Endothelial cell of umbilical vein (primary cell): ENCODE measurements at regions not wholly inside any gene's neighbourhood (a gene's known extent, or its start where the extent isn't known, plus 50 kb on each side); places are given as distances from the start of the nearest gene placed in this dataset.

Experiments used
- BruUV-seq: library from RNA; stranded (reverse); fragments of 400-500 nt; replicated peaks from 2 replicates; lab custom pipeline; 2021; lab: Mats Ljungman, UMichigan
- CTCF ChIA-PET: fragments of 300-600, 350-600 bp; sonication (Branson Sonifier 250); formaldehyde crosslinking; loops from one replicate; lab custom pipeline; 2021; ENCODE audit warnings: antibody characterized with exemption, inconsistent platforms; lab: Charles Lee
- POLR2A ChIA-PET: fragments of 300-600, 350-600 bp; sonication (Branson Sonifier 250); formaldehyde crosslinking; loops from one replicate; lab custom pipeline; 2021; ENCODE audit warnings: antibody characterized with exemption, inconsistent platforms; lab: Charles Lee
- DNase-seq: peaks from one replicate; pipeline ENCODE4 v3.0.0-alpha.2; 2011; ENCODE audit warnings: low read depth, low spot score
- FAIRE-seq: peaks from 2 replicates; lab custom pipeline; 2011; peaks lifted over from hg19 to GRCh38; lab: Jason Lieb, UNC
- H2AFZ ChIP-seq: 2 replicates; pipeline ENCODE4 v1.6.0; 2012; ENCODE audit warnings: low read depth, low read length, control low read depth, inconsistent platforms
- H3K27ac ChIP-seq: 2 replicates; pipeline ENCODE4 v1.5.1; 2011; ENCODE audit warnings: low read depth, mild to moderate bottlenecking, control low read depth, low read length, moderate library complexity; ENCODE audit not compliant: insufficient read depth
- H3K27me3 ChIP-seq, 2 experiments: 2 replicates each; pipeline versions ENCODE4 v1.6.0 to v1.6.1; 2011; ENCODE audit warnings: low read length in 2 of 2, mixed read lengths in 1 of 2; ENCODE audit not compliant: control insufficient read depth in 2 of 2, insufficient read depth in 2 of 2
- H3K36me3 ChIP-seq, 2 experiments: 2 replicates in 1 of 2; 3 replicates in 1 of 2; pipeline ENCODE4 v1.5.1; 2011; ENCODE audit warnings: low read length in 2 of 2, mild to moderate bottlenecking in 1 of 2, moderate library complexity in 1 of 2; ENCODE audit not compliant: control insufficient read depth in 2 of 2, insufficient read depth in 2 of 2; ENCODE audit errors: extremely low read depth in 1 of 2
- H3K4me1 ChIP-seq: 3 replicates; pipeline ENCODE4 v1.5.1; 2011; ENCODE audit warnings: mild to moderate bottlenecking, low read length; ENCODE audit not compliant: control insufficient read depth, insufficient read depth; ENCODE audit errors: extremely low read depth
- H3K4me2 ChIP-seq: 2 replicates; pipeline ENCODE4 v1.6.1; 2011; ENCODE audit warnings: low read length, control low read depth, mixed read lengths; ENCODE audit not compliant: insufficient read depth
- H3K4me3 ChIP-seq, 3 experiments: fragments of 200-600 bp in 1 of 3; sonication (generic), shearing (Covaris generic) in 1 of 3; replicated peaks in 1 of 3; 2 replicates each; pipeline ENCODE4 v1.5.1; 2011 to 2016; ENCODE audit warnings: control low read depth in 3 of 3, low read length in 3 of 3, mild to moderate bottlenecking in 2 of 3, inconsistent platforms in 1 of 3, low read depth in 1 of 3, moderate library complexity in 1 of 3; ENCODE audit not compliant: insufficient read depth in 1 of 3
- H3K79me2 ChIP-seq: 2 replicates; pipeline ENCODE4 v1.6.0; 2012; ENCODE audit warnings: low read length, inconsistent platforms; ENCODE audit not compliant: control insufficient read depth, insufficient read depth
- H3K9ac ChIP-seq: replicated peaks from 2 replicates; pipeline ENCODE3; 2011; ENCODE audit warnings: low read length, control low read depth; ENCODE audit not compliant: insufficient read depth; ENCODE audit errors: extremely low read depth
- H3K9me1 ChIP-seq: replicated peaks from 3 replicates; pipeline ENCODE4 v1.6.0; 2011; ENCODE audit warnings: mild to moderate bottlenecking, low read length; ENCODE audit not compliant: control insufficient read depth, insufficient read depth; ENCODE audit errors: extremely low read depth
- H3K9me3 ChIP-seq: replicated peaks from 2 replicates; pipeline ENCODE4 v1.5.1; 2012; ENCODE audit warnings: low read length, inconsistent platforms; ENCODE audit not compliant: control insufficient read depth, insufficient read depth
- H4K20me1 ChIP-seq: replicated peaks from 2 replicates; pipeline ENCODE3; 2011; ENCODE audit warnings: mild to moderate bottlenecking, low read length; ENCODE audit not compliant: control insufficient read depth, insufficient read depth; ENCODE audit errors: extremely low read depth
- CTCF ChIP-seq, 2 donors: IDR thresholded peaks; 1 replicate in 1 of 2; 2 replicates in 1 of 2; pipeline ENCODE4 v1.5.1; 2011; ENCODE audit warnings: low read length in 2 of 2, mild to moderate bottlenecking in 2 of 2, moderate library complexity in 2 of 2, control low read depth in 1 of 2, inconsistent platforms in 1 of 2, low read depth in 1 of 2; ENCODE audit not compliant: insufficient read depth in 1 of 2; ENCODE audit errors: extremely low read depth in 1 of 2
- EZH2 ChIP-seq: IDR thresholded peaks from 2 replicates; pipeline ENCODE4 v1.6.1; 2012; ENCODE audit warnings: borderline replicate concordance, low read depth, mild to moderate bottlenecking, moderate library complexity, low read length, inconsistent platforms; ENCODE audit not compliant: severe bottlenecking
- FOS ChIP-seq: IDR thresholded peaks from 2 replicates; pipeline ENCODE4 v1.6.1; 2011; ENCODE audit warnings: mild to moderate bottlenecking, low read length, moderate library complexity, borderline replicate concordance; ENCODE audit not compliant: insufficient read depth
- GATA2 ChIP-seq: IDR thresholded peaks from 2 replicates; pipeline ENCODE4 v1.7.0; 2011; ENCODE audit warnings: low read depth, mild to moderate bottlenecking, moderate library complexity, mixed read lengths, low read length; ENCODE audit not compliant: insufficient read length, insufficient read depth
- MAX ChIP-seq: IDR thresholded peaks from 2 replicates; pipeline ENCODE4 v1.6.1; 2011; ENCODE audit not compliant: insufficient read depth, insufficient read length
- POLR2A ChIP-seq: IDR thresholded peaks from 2 replicates; pipeline ENCODE4 v1.6.1; 2012; ENCODE audit warnings: low read depth, mild to moderate bottlenecking, control low read depth, low read length
- POLR2AphosphoS5 ChIP-seq: IDR thresholded peaks from 2 replicates; pipeline ENCODE4 v1.6.1; 2012; ENCODE audit warnings: low read depth, mild to moderate bottlenecking, control low read depth, low read length, moderate library complexity; ENCODE audit not compliant: insufficient read depth
- dilution Hi-C: fragments of 300-500 bp; cut with MboI; formaldehyde crosslinking; loops from one replicate; pipeline ENCODE4 v1.15.0; 2019; ENCODE audit warnings: low sequenced_read_pairs; ENCODE audit not compliant: extremely low pct_ligation_motif_present
- intact Hi-C: fragments of 100-400 bp; cut with micrococcal nuclease; formaldehyde crosslinking; loops from one replicate; pipeline ENCODE4 v1.10.0; 2022

GRCh38 chr1:217014066-217014465 lies 290.8 kb upstream of the ESRRG start:
- Histone ChIP-seq H3K9ac (no peak overlapping the region), H3K27me3 (no peaks in the 10 kb centered on the region), H3K4me3 (no peak overlapping the region), H3K4me1 (no peaks in the 10 kb centered on the region), H4K20me1 (no peaks in the 10 kb centered on the region), H3K79me2 (no peaks in the 10 kb centered on the region), H3K9me3 (no peaks in the 10 kb centered on the region), H2AFZ (no peak overlapping the region), H3K4me2 (no peak overlapping the region), H3K9me1 (no peaks in the 10 kb centered on the region), H3K27ac (no peak overlapping the region), H3K36me3 (no peaks in the 10 kb centered on the region)
- TF ChIP-seq EZH2 (no peak), GATA2 (no peak), FOS (no peak), POLR2AphosphoS5 (no peak), CTCF (IDR thresholded peaks at IDR 0.05; ENCODE audit: extremely low read depth in 1 of 2, insufficient read depth in 1 of 2, low read depth in 1 of 2, low read length in 2 of 2) (no peak), MAX (no peak), POLR2A (no peak)
- BruUV-seq, result no TSS peak
- ChIA-PET POLR2A (no interaction called here), CTCF (no interaction called here)
- intact Hi-C loops, result no loop called here
- DNase-seq, result no peak
- dilution Hi-C loops, result no loop called here
- no peak for FAIRE-seq
